AG09309 (cell line): ENCODE measurements at regions not wholly inside any gene's neighbourhood (a gene's known extent, or its start where the extent isn't known, plus 50 kb on each side); places are given as distances from the start of the nearest gene placed in this dataset.

Source experiments
- DNase-seq: peaks from one replicate; pipeline ENCODE4 v3.0.0-alpha.2; 2010; ENCODE audit warnings: low read depth
- H3K4me3 ChIP-seq: 2 replicates; pipeline ENCODE4 v1.5.1; 2011; ENCODE audit warnings: mild to moderate bottlenecking, low read depth, low read length, moderate library complexity; ENCODE audit not compliant: control insufficient read depth
- CTCF ChIP-seq: IDR thresholded peaks from 2 replicates; pipeline ENCODE4 v1.5.1; 2011; ENCODE audit warnings: mild to moderate bottlenecking, low read depth, low read length, inconsistent platforms; ENCODE audit not compliant: insufficient read depth, control insufficient read depth; ENCODE audit errors: missing control alignments

- no peak overlapping the region for H3K4me3 ChIP-seq
- no peak for TF ChIP-seq CTCF
- DNase-seq: no peak
Measured at GRCh38 chr9:38208206-38208901, 139.3 kb upstream of the SHB start.

GRCh38 chr9:38207247-38207778, 138.3 kb upstream of the SHB start:
- no peak for TF ChIP-seq CTCF
- no peak overlapping the region for H3K4me3 ChIP-seq
- no peak for DNase-seq

- H3K4me3 ChIP-seq: no peak overlapping the region
- TF ChIP-seq CTCF: no peak
- no peak for DNase-seq
Measured at GRCh38 chr9:38205279-38205678, 136.3 kb upstream of the SHB start.

DNA sequence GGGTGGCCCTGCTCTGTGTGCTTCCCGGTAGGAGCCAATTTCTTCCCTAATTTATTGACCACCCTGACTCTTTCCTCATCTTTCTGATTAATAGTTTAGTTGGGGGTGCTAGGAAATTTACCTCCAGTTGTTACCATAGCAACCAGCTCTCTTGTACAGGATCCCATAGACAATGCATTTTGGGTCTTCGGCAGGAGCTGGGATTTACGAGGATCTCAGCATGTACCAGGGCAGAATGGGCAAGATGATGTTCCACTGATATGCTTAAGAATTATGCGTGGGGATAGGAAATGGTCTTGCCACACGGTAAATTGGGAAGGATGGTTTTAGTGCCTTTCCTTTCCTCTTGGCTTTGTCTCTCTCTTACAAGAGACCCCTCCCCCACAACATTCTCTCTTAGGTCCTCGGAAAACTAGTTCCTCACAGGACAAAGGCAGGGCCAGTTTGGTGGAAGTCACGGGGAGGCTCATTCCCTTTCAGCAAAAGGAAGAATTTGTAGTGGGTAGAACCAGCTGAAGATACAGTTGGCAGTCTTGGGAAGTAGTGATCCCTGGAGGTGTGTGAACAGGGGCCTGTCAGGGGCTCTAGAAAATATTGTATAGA, 133.4 kb upstream of the SHB start:
- H3K4me3 ChIP-seq: no peak overlapping the region
- no peak for TF ChIP-seq CTCF
- no peak for DNase-seq

GRCh38 chr9:38201844-38202243, 132.8 kb upstream of the SHB start:
- no peak for TF ChIP-seq CTCF
- DNase-seq: no peak
- H3K4me3 ChIP-seq: no peak overlapping the region

- no peak for DNase-seq
- no peak overlapping the region for H3K4me3 ChIP-seq
- no peak for TF ChIP-seq CTCF
Measured at GRCh38 chr9:38200431-38200830, 131.4 kb upstream of the SHB start.
